Fibroblast of lung (primary cell): ENCODE measurements at regions not wholly inside any gene's neighbourhood (a gene's known extent, or its start where the extent isn't known, plus 50 kb on each side); places are given as distances from the start of the nearest gene placed in this dataset.

Experiments
- EZH2 ChIP-seq: IDR thresholded peaks from 2 replicates; pipeline ENCODE4 v1.5.1; 2012; ENCODE audit warnings: low read length, control low read depth, mild to moderate bottlenecking; ENCODE audit errors: missing control alignments
- TF ChIP-seq, protein P1 (sequence below), 2 donors: IDR thresholded peaks in 1 of 2; conservative IDR thresholded peaks in 1 of 2; 1 replicate in 1 of 2; 2 replicates in 1 of 2; pipeline ENCODE4 v1.5.1; 2011 to 2012; ENCODE audit warnings: low read length in 2 of 2, control low read depth in 1 of 2, inconsistent platforms in 1 of 2, low read depth in 1 of 2, mild to moderate bottlenecking in 1 of 2

DNA sequence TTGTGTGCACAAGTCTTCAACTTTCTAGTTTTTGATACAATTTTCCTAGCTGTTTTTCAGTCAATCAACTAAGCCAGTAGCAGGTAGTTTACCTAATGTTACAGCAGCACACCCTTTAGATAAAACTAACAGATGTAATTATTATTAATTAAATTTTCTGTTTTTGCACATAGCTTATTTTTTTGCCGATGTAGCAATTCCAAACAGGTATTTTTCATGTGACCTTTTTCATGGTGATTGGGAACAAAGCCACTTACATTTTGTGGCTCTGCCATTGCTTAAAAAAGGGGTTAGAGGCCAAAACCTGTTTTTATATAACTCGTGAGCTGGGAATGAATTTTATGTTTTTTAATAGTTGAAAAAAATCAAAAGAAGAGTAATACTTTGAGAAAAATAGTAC lies 724.5 kb downstream of the FAM181B start:
- TF ChIP-seq, protein P1, sequence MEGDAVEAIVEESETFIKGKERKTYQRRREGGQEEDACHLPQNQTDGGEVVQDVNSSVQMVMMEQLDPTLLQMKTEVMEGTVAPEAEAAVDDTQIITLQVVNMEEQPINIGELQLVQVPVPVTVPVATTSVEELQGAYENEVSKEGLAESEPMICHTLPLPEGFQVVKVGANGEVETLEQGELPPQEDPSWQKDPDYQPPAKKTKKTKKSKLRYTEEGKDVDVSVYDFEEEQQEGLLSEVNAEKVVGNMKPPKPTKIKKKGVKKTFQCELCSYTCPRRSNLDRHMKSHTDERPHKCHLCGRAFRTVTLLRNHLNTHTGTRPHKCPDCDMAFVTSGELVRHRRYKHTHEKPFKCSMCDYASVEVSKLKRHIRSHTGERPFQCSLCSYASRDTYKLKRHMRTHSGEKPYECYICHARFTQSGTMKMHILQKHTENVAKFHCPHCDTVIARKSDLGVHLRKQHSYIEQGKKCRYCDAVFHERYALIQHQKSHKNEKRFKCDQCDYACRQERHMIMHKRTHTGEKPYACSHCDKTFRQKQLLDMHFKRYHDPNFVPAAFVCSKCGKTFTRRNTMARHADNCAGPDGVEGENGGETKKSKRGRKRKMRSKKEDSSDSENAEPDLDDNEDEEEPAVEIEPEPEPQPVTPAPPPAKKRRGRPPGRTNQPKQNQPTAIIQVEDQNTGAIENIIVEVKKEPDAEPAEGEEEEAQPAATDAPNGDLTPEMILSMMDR (conservative IDR thresholded peaks at IDR 0.05 in 1 of 2, IDR thresholded peaks at IDR 0.05 in 1 of 2; ENCODE audit: low read depth in 1 of 2, low read length in 2 of 2) = no peak
- no peak for TF ChIP-seq EZH2
